ENCODE measurements at regions not wholly inside any gene's neighbourhood (a gene's known extent, or its start where the extent isn't known, plus 50 kb on each side); places are given as distances from the start of the nearest gene placed in this dataset.

GRCh38 chr7:119283353-119283752, 989.6 kb upstream of the KCND2 start:
- TF ChIP-seq CTCF (IDR thresholded peaks at IDR 0.05) (no peak), CHD4 (IDR thresholded peaks at IDR 0.05; ENCODE audit: borderline replicate concordance) (no peak), REST (IDR thresholded peaks at IDR 0.05) (no peak), POLR2A (IDR thresholded peaks at IDR 0.05; ENCODE audit: low read length) (no peak), EP300 (IDR thresholded peaks at IDR 0.05) (no peak)
